ENCODE measurements at regions not wholly inside any gene's neighbourhood (a gene's known extent, or its start where the extent isn't known, plus 50 kb on each side); places are given as distances from the start of the nearest gene placed in this dataset.

- peaks cover 8 to 30% (median 16%) of the 10 kb centered on the region in 4 donors for H3K36me3 ChIP-seq (ENCODE audit: control insufficient read depth in 4 of 4, insufficient read depth in 4 of 4, low read length in 4 of 4)
- TF ChIP-seq, protein P1, sequence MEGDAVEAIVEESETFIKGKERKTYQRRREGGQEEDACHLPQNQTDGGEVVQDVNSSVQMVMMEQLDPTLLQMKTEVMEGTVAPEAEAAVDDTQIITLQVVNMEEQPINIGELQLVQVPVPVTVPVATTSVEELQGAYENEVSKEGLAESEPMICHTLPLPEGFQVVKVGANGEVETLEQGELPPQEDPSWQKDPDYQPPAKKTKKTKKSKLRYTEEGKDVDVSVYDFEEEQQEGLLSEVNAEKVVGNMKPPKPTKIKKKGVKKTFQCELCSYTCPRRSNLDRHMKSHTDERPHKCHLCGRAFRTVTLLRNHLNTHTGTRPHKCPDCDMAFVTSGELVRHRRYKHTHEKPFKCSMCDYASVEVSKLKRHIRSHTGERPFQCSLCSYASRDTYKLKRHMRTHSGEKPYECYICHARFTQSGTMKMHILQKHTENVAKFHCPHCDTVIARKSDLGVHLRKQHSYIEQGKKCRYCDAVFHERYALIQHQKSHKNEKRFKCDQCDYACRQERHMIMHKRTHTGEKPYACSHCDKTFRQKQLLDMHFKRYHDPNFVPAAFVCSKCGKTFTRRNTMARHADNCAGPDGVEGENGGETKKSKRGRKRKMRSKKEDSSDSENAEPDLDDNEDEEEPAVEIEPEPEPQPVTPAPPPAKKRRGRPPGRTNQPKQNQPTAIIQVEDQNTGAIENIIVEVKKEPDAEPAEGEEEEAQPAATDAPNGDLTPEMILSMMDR (IDR thresholded peaks at IDR 0.05; ENCODE audit: control extremely low read depth, extremely low read depth) = no peak
- ATAC-seq (ENCODE audit: insufficient read depth, low FRiP score) (no peak), DNase-seq (no peak)
- H3K27ac ChIP-seq (ENCODE audit: low read depth in 1 of 2, low read length in 1 of 2) = peak overlapping the region in 1 of 2 donors; percentile 40
- no peak overlapping the region for H3K4me3 ChIP-seq
- no peaks in the 10 kb centered on the region for H3K9me3 ChIP-seq (ENCODE audit: control insufficient read depth in 4 of 4, insufficient read depth in 3 of 4, low read length in 3 of 4)
- 86 to 91% methylated on average over 4 of the region's 4 CpGs for WGBS, 2 donors
- H3K9ac ChIP-seq (ENCODE audit: insufficient read depth in 1 of 2, low read length in 2 of 2) = no peak overlapping the region
- H3K4me1 ChIP-seq (ENCODE audit: control insufficient read depth in 5 of 5, insufficient read depth in 5 of 5, low read length in 5 of 5) = peaks cover 0 to 4% (median 3%) of the 10 kb centered on the region in 5 donors
- H3K27me3 ChIP-seq (ENCODE audit: control insufficient read depth in 3 of 3, insufficient read depth in 3 of 3, low read length in 2 of 3) = no peaks in the 10 kb centered on the region
Measured at GRCh38 chr15:52620496-52620895, 51.7 kb upstream of the ARPP19 start.
